Kidney (tissue), 13 donors: ENCODE measurements at regions not wholly inside any gene's neighbourhood (a gene's known extent, or its start where the extent isn't known, plus 50 kb on each side); places are given as distances from the start of the nearest gene placed in this dataset.

ENCODE experiments used
- DNase-seq, 5 donors: peaks; one replicate each; pipeline ENCODE4 v3.0.0-alpha.2; 2013 to 2020
- FAIRE-seq: peaks from 2 replicates; lab custom pipeline; 2012; peaks lifted over from hg19 to GRCh38; lab: Jason Lieb, UNC
- H3K27ac ChIP-seq, 2 donors: one replicate each; pipeline ENCODE4 v1.7.0; 2013; ENCODE audit warnings: low read depth in 2 of 2, low read length in 2 of 2, inconsistent platforms in 1 of 2
- H3K27me3 ChIP-seq: one replicate; pipeline ENCODE4 v1.7.1; 2013; ENCODE audit warnings: low read length, inconsistent platforms; ENCODE audit not compliant: control insufficient read depth, insufficient read depth
- H3K36me3 ChIP-seq, 3 donors: one replicate each; pipeline versions ENCODE4 v1.7.0 to v1.7.1; 2013; ENCODE audit warnings: low read length in 3 of 3, control low read depth in 1 of 3, inconsistent platforms in 1 of 3; ENCODE audit not compliant: insufficient read depth in 3 of 3, control insufficient read depth in 2 of 3
- H3K4me1 ChIP-seq, 3 donors: one replicate each; pipeline versions ENCODE4 v1.7.0 to v1.7.1; 2013; ENCODE audit warnings: low read length in 3 of 3, inconsistent platforms in 1 of 3, low read depth in 1 of 3; ENCODE audit not compliant: control insufficient read depth in 2 of 3, insufficient read depth in 2 of 3
- H3K4me3 ChIP-seq, 3 donors: one replicate each; pipeline versions ENCODE4 v1.7.0 to v1.8.1; 2013; ENCODE audit warnings: low read length in 3 of 3, control low read depth in 1 of 3, inconsistent platforms in 1 of 3
- H3K9ac ChIP-seq, 3 donors: one replicate each; pipeline versions ENCODE4 v1.7.0 to v1.7.1; 2013; ENCODE audit warnings: low read length in 3 of 3, control low read depth in 1 of 3, inconsistent platforms in 1 of 3
- H3K9me3 ChIP-seq, 3 donors: one replicate each; pipeline versions ENCODE4 v1.7.0 to v1.7.1; 2013; ENCODE audit warnings: low read length in 3 of 3, control low read depth in 1 of 3, inconsistent platforms in 1 of 3; ENCODE audit not compliant: control insufficient read depth in 2 of 3, insufficient read depth in 1 of 3
- intact Hi-C: fragments of 100-400 bp; cut with DNase I; formaldehyde crosslinking; loops from one replicate; pipeline ENCODE4 v1.11.1; 2022
- TF ChIP-seq, protein P1 (sequence below): IDR thresholded peaks from 3 replicates; pipeline ENCODE4 v1.5.1; 2012; ENCODE audit warnings: mild to moderate bottlenecking, moderate library complexity, borderline replicate concordance; ENCODE audit not compliant: insufficient read depth; ENCODE audit errors: extremely low read depth
- donor health status: control.
- donor health status: control.
- donor health status: control.
- donor health status: control.
- donor health status: control.
- donor health status: DM: yes; HTN: yes; CAD: no.
- donor health status: Normal renal cell carcinoma (clear cell type).

DNA sequence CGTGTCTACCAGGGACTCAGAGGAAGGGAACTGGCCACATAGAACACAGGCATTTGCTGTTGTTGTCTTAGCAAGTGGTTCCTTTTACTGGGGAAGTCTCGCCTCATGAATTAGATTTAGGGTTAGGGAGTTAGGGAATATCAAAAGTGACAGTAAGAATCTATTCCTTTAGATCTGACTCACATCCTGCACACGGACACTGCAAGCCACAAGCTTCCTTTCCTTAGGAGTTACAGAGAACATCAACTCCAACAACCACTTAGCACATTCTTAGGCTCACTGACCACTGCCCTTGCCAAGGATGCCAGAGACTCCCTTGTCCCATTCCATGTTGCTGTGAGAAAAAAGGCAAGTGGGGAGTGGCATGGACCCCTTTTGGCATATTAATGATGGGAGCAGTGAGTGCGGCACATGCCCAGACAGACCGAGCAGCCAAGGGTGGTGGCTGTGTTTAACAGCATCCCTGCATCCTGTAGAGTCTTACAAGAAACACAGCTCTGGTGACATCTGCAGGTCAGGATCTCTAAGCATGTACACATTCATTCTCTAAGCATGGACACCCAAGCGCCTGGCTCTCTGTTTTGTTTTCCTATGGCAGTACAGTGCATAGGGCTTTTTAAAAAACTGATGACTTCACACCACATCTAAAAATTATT is 745.6 kb upstream of the RAB6C start:
- Histone ChIP-seq H3K27me3 (no peaks in the 10 kb centered on the region), H3K4me3 (no peak overlapping the region), H3K9ac (no peak overlapping the region), H3K36me3 (no peaks in the 10 kb centered on the region), H3K4me1 (no peaks in the 10 kb centered on the region), H3K9me3 (no peaks in the 10 kb centered on the region), H3K27ac (no peak overlapping the region)
- TF ChIP-seq, protein P1, sequence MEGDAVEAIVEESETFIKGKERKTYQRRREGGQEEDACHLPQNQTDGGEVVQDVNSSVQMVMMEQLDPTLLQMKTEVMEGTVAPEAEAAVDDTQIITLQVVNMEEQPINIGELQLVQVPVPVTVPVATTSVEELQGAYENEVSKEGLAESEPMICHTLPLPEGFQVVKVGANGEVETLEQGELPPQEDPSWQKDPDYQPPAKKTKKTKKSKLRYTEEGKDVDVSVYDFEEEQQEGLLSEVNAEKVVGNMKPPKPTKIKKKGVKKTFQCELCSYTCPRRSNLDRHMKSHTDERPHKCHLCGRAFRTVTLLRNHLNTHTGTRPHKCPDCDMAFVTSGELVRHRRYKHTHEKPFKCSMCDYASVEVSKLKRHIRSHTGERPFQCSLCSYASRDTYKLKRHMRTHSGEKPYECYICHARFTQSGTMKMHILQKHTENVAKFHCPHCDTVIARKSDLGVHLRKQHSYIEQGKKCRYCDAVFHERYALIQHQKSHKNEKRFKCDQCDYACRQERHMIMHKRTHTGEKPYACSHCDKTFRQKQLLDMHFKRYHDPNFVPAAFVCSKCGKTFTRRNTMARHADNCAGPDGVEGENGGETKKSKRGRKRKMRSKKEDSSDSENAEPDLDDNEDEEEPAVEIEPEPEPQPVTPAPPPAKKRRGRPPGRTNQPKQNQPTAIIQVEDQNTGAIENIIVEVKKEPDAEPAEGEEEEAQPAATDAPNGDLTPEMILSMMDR: peak; percentile 7
- DNase-seq (peak in 3 of 5 donors; percentile 39 to 75 (median 59)), FAIRE-seq (no peak)
- intact Hi-C loops: no loop called here

DNA sequence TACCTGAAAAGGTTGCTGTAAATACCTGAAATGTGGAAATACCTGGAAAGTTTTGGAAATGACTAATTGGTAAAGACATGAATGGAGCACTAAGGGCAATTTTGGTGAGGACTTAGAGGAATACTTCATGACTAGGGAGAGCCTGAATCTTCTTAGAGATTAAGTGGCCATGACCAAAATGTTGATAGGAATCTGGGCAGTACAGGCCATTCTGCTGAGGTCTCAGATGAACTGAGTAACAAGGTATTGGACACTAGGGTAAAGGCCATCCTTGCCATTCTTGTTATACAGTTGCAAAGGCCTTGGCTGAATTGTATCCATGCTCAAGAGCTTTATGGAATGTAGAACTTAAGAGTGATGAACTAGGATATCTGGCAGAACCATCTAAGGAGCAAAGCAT is 742.9 kb upstream of the RAB6C start:
- Histone ChIP-seq H3K4me3 (no peak overlapping the region), H3K4me1 (no peaks in the 10 kb centered on the region), H3K27ac (no peak overlapping the region), H3K36me3 (no peaks in the 10 kb centered on the region), H3K9me3 (no peaks in the 10 kb centered on the region), H3K9ac (no peak overlapping the region), H3K27me3 (no peaks in the 10 kb centered on the region)
- FAIRE-seq (no peak), DNase-seq (no peak)
- intact Hi-C loops: no loop called here
- TF ChIP-seq, protein P1: no peak

DNA sequence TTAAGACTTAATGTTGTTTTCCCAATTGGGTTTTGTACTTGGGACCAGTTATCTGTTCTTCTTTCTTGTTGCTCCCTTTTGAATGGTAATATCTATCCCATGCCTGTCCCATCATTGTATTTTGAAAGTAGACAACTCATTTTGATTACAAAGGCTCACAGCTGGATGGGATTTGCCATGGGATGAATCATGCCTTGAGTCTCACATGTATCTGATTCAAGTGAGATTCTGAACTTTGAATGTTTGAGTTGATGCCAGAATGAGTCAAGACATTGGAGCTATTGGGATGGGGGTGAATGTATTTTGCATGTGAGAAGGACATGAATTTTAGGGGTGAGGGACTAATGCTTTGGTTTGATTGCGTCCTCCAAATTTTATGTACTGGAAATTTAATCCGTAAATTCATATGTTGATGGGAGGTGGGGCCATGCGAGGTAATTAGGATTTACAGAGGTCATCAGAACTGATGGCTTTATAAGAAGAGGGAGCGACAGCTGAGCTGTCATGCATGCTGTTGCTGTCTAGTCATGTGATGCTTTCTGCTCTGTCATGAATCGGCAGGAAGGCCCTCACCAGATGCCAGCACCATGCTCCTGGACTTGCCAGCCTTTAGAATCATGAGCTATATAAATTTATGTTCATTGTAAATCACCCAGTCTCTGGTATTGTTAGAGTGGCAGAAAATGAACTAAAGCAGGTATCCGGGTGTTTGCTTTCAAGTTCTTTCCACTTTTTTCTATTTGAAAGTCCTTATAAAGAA is 741.3 kb upstream of the RAB6C start:
- DNase-seq: no peak
- TF ChIP-seq, protein P1: no peak
- Histone ChIP-seq H3K27me3 (no peaks in the 10 kb centered on the region), H3K9ac (no peak overlapping the region), H3K27ac (no peak overlapping the region), H3K9me3 (no peaks in the 10 kb centered on the region), H3K4me1 (no peaks in the 10 kb centered on the region), H3K4me3 (no peak overlapping the region), H3K36me3 (no peaks in the 10 kb centered on the region)
- intact Hi-C loops: no loop called here
- FAIRE-seq: no peak
